OCI-LY1 (cell line): ENCODE measurements at regions not wholly inside any gene's neighbourhood (a gene's known extent, or its start where the extent isn't known, plus 50 kb on each side); places are given as distances from the start of the nearest gene placed in this dataset.

Experiments used
- H2AFZ ChIP-seq: fragments of 200-600 bp; sonication (generic), shearing (Covaris generic); 2 replicates; pipeline ENCODE4 v1.6.0; 2014; ENCODE audit warnings: antibody characterized with exemption, mild to moderate bottlenecking, low read length
- H3F3A ChIP-seq: fragments of 200-600 bp; sonication (generic), shearing (Covaris generic); 2 replicates; pipeline ENCODE4 v1.6.0; 2014; ENCODE audit warnings: mild to moderate bottlenecking, antibody characterized with exemption, low read length, moderate library complexity; ENCODE audit not compliant: insufficient read depth
- H3K27ac ChIP-seq: fragments of 200-600 bp; sonication (generic); 2 replicates; pipeline ENCODE4 v1.5.1; 2014; ENCODE audit warnings: low read length, mixed run types, mild to moderate bottlenecking, low read depth; ENCODE audit not compliant: poor library complexity, severe bottlenecking
- H3K27me3 ChIP-seq: fragments of 200-600 bp; sonication (generic); 2 replicates; pipeline ENCODE4 v1.6.0; 2014; ENCODE audit warnings: antibody characterized with exemption, mild to moderate bottlenecking, low read length, moderate library complexity; ENCODE audit not compliant: insufficient read depth
- H3K36me3 ChIP-seq: fragments of 200-600 bp; sonication (generic); 2 replicates; pipeline ENCODE4 v1.6.1; 2014; ENCODE audit warnings: mild to moderate bottlenecking, antibody characterized with exemption, low read length, moderate library complexity, mixed read lengths; ENCODE audit not compliant: insufficient read depth
- H3K4me1 ChIP-seq: fragments of 200-600 bp; sonication (generic); 2 replicates; pipeline ENCODE4 v1.5.1; 2014; ENCODE audit warnings: mild to moderate bottlenecking, low read length, moderate library complexity; ENCODE audit not compliant: insufficient read depth, severe bottlenecking
- H3K4me2 ChIP-seq: fragments of 200-600 bp; sonication (generic), shearing (Covaris generic); 2 replicates; pipeline ENCODE4 v1.6.1; 2014; ENCODE audit warnings: low read length
- H3K4me3 ChIP-seq: fragments of 200-600 bp; sonication (generic); 2 replicates; pipeline ENCODE4 v1.5.1; 2014; ENCODE audit warnings: low read length, low read depth, mild to moderate bottlenecking, mixed read lengths; ENCODE audit not compliant: poor library complexity, severe bottlenecking
- H3K79me2 ChIP-seq: fragments of 200-600 bp; shearing (Covaris generic); 2 replicates; pipeline ENCODE4 v1.6.1; 2016; ENCODE audit warnings: mixed run types, low read length, mixed read lengths; ENCODE audit not compliant: insufficient read depth
- H3K9ac ChIP-seq: fragments of 200-600 bp; sonication (generic), shearing (Covaris generic); 2 replicates; pipeline ENCODE4 v1.6.1; 2014; ENCODE audit warnings: mild to moderate bottlenecking, low read length, mixed read lengths
- H3K9me2 ChIP-seq: fragments of 200-600 bp; sonication (generic), shearing (Covaris generic); 2 replicates; pipeline ENCODE4 v1.6.1; 2014; ENCODE audit warnings: low read depth, mild to moderate bottlenecking, low read length, mixed read lengths
- H3K9me3 ChIP-seq: fragments of 200-600 bp; shearing (Covaris generic); 2 replicates; pipeline ENCODE4 v1.6.1; 2014; ENCODE audit warnings: low read length, mixed read lengths
- H4K20me1 ChIP-seq: fragments of 200-600 bp; sonication (generic), shearing (Covaris generic); 2 replicates; pipeline ENCODE4 v1.6.0; 2016; ENCODE audit warnings: mild to moderate bottlenecking, low read length; ENCODE audit not compliant: insufficient read depth
- CTCF ChIP-seq: fragments of 200-600 bp; sonication (generic), shearing (Covaris generic); IDR thresholded peaks from 2 replicates; pipeline ENCODE4 v1.5.1; 2017; ENCODE audit warnings: mild to moderate bottlenecking, antibody characterized with exemption, low read length, moderate library complexity, mixed read lengths
- EZH2 ChIP-seq: fragments of 200-600 bp; sonication (generic), shearing (Covaris generic); IDR thresholded peaks from 2 replicates; pipeline ENCODE4 v1.8.0; 2017; ENCODE audit warnings: borderline replicate concordance, mixed run types, mild to moderate bottlenecking, antibody characterized with exemption, low read length, moderate library complexity, mixed read lengths

GRCh38 chr16:51085271-51085670 lies 65.8 kb downstream of the SALL1 start:
- Histone ChIP-seq H3K4me2 (no peak overlapping the region), H3K27me3 (no peaks in the 10 kb centered on the region), H3K36me3 (no peaks in the 10 kb centered on the region), H3K9me2 (no peaks in the 10 kb centered on the region), H4K20me1 (no peaks in the 10 kb centered on the region), H3K9ac (no peak overlapping the region), H3K27ac (no peak overlapping the region), H3K9me3 (no peaks in the 10 kb centered on the region), H3K4me3 (no peak overlapping the region), H2AFZ (no peak overlapping the region), H3K4me1 (no peaks in the 10 kb centered on the region), H3K79me2 (no peaks in the 10 kb centered on the region), H3F3A (no peaks in the 10 kb centered on the region)
- TF ChIP-seq EZH2 (no peak), CTCF (no peak)

GRCh38 chr16:51084074-51084928 lies 66.8 kb downstream of the SALL1 start:
- H4K20me1 ChIP-seq = no peaks in the 10 kb centered on the region
- no peak overlapping the region for H2AFZ ChIP-seq
- no peaks in the 10 kb centered on the region for H3F3A ChIP-seq
- no peaks in the 10 kb centered on the region for H3K9me3 ChIP-seq
- H3K9me2 ChIP-seq = no peaks in the 10 kb centered on the region
- H3K79me2 ChIP-seq = no peaks in the 10 kb centered on the region
- H3K27ac ChIP-seq = no peak overlapping the region
- no peaks in the 10 kb centered on the region for H3K4me1 ChIP-seq
- H3K4me3 ChIP-seq = no peak overlapping the region
- no peaks in the 10 kb centered on the region for H3K36me3 ChIP-seq
- no peaks in the 10 kb centered on the region for H3K27me3 ChIP-seq
- no peak overlapping the region for H3K9ac ChIP-seq
- TF ChIP-seq EZH2 (no peak), CTCF (no peak)
- H3K4me2 ChIP-seq = no peak overlapping the region

GRCh38 chr16:51072591-51072990 lies 78.5 kb downstream of the SALL1 start:
- no peaks in the 10 kb centered on the region for H3K27me3 ChIP-seq
- H2AFZ ChIP-seq = no peak overlapping the region
- H3K9me2 ChIP-seq = no peaks in the 10 kb centered on the region
- TF ChIP-seq EZH2 (no peak), CTCF (no peak)
- H3K9me3 ChIP-seq = no peaks in the 10 kb centered on the region
- H3K36me3 ChIP-seq = no peaks in the 10 kb centered on the region
- H3K4me1 ChIP-seq = no peaks in the 10 kb centered on the region
- H3K9ac ChIP-seq = no peak overlapping the region
- H4K20me1 ChIP-seq = no peaks in the 10 kb centered on the region
- H3K4me2 ChIP-seq = no peak overlapping the region
- H3F3A ChIP-seq = no peaks in the 10 kb centered on the region
- no peak overlapping the region for H3K4me3 ChIP-seq
- H3K79me2 ChIP-seq = no peaks in the 10 kb centered on the region
- H3K27ac ChIP-seq = no peak overlapping the region
